Endothelial cell (in vitro differentiated cells): ENCODE measurements at regions not wholly inside any gene's neighbourhood (a gene's known extent, or its start where the extent isn't known, plus 50 kb on each side); places are given as distances from the start of the nearest gene placed in this dataset.

ENCODE experiments used
- DNase-seq: peaks from one replicate; pipeline ENCODE4 v3.0.0; 2021; ENCODE audit warnings: low spot score
- H3K27ac Mint-ChIP-seq: one replicate; pipeline ENCODE4 v1.8.0; 2021; ENCODE audit warnings: mixed read lengths, inconsistent platforms; ENCODE audit not compliant: unreplicated experiment
- H3K27me3 Mint-ChIP-seq: one replicate; pipeline ENCODE4 v1.8.0; 2021; ENCODE audit warnings: mild to moderate bottlenecking, moderate library complexity, mixed read lengths, inconsistent platforms; ENCODE audit not compliant: unreplicated experiment
- H3K36me3 Mint-ChIP-seq: one replicate; pipeline ENCODE4 v1.8.0; 2021; ENCODE audit warnings: mild to moderate bottlenecking, low read depth, mixed read lengths, inconsistent platforms; ENCODE audit not compliant: unreplicated experiment
- H3K4me1 Mint-ChIP-seq: one replicate; pipeline ENCODE4 v1.8.0; 2021; ENCODE audit warnings: mild to moderate bottlenecking, mixed read lengths, inconsistent platforms; ENCODE audit not compliant: unreplicated experiment
- H3K4me3 Mint-ChIP-seq: one replicate; pipeline ENCODE4 v1.8.0; 2021; ENCODE audit warnings: mild to moderate bottlenecking, mixed read lengths, inconsistent platforms; ENCODE audit not compliant: unreplicated experiment
- H3K9me3 Mint-ChIP-seq: one replicate; pipeline ENCODE4 v1.8.0; 2021; ENCODE audit warnings: mixed read lengths, inconsistent platforms; ENCODE audit not compliant: unreplicated experiment
- TF ChIP-seq, protein P1 (sequence below): fragments of 200-600 bp; sonication (generic); IDR thresholded peaks from one replicate; pipeline ENCODE4 v1.5.0; 2021; ENCODE audit warnings: antibody characterized with exemption; ENCODE audit not compliant: unreplicated experiment

DNA sequence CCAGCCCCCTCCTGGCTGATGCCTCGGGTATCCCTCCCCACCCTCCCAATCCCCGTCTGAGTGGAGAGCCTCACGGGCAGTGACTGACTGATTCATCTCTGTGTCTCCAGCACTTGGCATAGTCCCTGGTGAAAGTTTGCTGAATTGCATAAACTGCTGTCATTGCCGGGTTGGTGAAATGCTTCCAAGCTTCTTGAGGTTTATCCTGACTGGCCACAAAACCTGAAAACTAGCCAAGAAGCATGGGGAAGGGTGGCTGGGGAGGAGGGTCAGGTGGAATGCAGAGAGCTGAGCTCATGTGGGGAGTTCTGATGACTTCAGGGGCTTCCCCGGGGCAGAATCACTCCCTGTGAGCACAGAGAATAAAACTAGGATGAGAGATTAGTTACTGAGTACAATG lies 56.9 kb upstream of the GGTA1 start:
- Mint-ChIP-seq H3K27me3 (peaks cover 11% of the 10 kb centered on the region), H3K4me3 (no peak overlapping the region), H3K9me3 (no peaks in the 10 kb centered on the region), H3K4me1 (peaks cover 16% of the 10 kb centered on the region), H3K27ac (no peak overlapping the region), H3K36me3 (no peaks in the 10 kb centered on the region)
- no peak for DNase-seq
- TF ChIP-seq, protein P1, sequence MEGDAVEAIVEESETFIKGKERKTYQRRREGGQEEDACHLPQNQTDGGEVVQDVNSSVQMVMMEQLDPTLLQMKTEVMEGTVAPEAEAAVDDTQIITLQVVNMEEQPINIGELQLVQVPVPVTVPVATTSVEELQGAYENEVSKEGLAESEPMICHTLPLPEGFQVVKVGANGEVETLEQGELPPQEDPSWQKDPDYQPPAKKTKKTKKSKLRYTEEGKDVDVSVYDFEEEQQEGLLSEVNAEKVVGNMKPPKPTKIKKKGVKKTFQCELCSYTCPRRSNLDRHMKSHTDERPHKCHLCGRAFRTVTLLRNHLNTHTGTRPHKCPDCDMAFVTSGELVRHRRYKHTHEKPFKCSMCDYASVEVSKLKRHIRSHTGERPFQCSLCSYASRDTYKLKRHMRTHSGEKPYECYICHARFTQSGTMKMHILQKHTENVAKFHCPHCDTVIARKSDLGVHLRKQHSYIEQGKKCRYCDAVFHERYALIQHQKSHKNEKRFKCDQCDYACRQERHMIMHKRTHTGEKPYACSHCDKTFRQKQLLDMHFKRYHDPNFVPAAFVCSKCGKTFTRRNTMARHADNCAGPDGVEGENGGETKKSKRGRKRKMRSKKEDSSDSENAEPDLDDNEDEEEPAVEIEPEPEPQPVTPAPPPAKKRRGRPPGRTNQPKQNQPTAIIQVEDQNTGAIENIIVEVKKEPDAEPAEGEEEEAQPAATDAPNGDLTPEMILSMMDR = no peak

DNA sequence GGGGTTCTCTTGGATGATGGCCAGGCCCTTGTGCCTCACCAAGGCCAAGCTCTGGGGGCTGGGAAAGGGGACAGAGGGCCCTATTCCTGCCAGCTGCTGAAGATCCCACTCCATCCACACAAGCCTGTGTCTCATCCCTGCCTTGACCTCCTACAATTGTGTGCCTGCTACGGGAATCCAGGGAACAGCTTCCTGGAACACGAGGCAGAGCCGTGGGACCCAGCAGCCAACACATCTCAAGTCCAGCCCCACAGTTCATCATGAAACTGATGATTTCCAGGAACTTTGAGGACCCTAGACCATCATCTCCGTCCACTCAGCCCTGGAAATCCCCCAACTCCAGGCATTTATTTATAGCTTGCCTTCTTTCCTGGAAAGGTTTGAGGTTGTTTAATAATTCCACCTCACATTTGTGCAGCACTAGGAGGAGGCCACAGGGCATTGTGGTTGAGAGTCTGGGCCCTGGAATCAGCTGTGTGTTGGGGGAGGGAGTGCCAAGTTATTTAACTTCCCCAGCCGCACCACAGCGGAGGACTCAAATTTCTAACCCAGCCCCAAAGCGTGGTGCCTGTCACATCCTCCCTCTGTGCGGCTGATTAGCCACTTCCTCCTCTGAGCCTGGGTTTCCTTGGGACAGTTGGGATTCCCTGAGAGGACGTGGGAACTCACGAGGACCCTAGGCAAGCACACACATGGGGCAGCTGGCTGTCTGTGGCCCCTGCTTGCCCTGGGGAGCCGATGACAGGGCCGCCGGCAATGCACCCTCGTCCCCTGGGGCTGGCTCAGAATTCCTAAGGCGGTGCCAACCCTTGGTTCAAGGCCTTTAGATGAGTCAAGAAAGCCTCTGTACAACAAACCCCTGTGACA lies 58.2 kb upstream of the GGTA1 start:
- Mint-ChIP-seq H3K4me1 (peaks cover 20% of the 10 kb centered on the region), H3K27me3 (peaks cover 12% of the 10 kb centered on the region), H3K36me3 (no peaks in the 10 kb centered on the region), H3K27ac (peak overlapping the region; percentile 77), H3K9me3 (no peaks in the 10 kb centered on the region), H3K4me3 (no peak overlapping the region)
- TF ChIP-seq, protein P1 = no peak
- DNase-seq = peak; percentile 63

DNA sequence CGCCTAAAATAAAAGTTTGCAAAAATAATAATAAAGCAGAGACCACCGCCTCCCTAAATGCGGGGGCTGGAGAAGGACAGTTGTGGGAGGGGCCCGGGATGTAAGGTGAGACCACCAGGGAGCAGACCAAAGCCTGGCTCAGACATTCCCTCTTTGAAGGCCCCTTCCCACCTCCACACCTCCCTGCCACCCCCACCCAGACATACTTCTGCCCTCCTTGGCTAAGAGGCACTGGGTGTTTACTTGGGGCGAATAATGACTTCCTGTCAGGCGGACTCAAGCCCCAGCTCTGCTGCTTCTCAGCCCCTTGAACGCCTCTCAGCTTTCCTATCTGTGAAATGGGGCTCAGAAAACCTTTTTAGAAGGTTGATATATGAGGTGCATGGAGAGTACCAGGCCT lies 58.8 kb upstream of the GGTA1 start:
- Mint-ChIP-seq H3K4me3 (no peak overlapping the region), H3K4me1 (peaks cover 20% of the 10 kb centered on the region), H3K9me3 (no peaks in the 10 kb centered on the region), H3K27ac (peak overlapping the region; percentile 77), H3K27me3 (peaks cover 12% of the 10 kb centered on the region), H3K36me3 (no peaks in the 10 kb centered on the region)
- TF ChIP-seq, protein P1 = no peak
- no peak for DNase-seq

DNA sequence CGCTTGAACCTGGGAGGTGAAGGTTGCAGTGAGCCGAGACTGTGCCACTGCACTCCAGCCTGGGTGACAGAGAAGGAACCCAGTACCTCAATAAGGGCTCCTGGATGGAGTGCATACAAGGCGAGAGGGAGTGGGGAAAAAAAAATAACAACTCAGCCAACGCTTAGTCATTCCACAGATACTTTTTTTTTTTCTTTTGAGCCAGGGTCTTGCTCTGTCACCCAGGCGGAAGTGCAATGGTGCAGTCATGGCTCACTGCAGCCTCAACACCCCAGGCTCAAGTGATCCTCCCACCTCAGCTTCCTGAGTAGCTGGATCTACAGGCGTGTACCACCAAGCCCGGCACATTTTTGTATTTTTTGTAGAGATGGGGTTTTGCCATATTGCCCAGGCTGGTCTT lies 59.5 kb upstream of the GGTA1 start:
- TF ChIP-seq, protein P1 = no peak
- peaks cover 12% of the 10 kb centered on the region for H3K27me3 Mint-ChIP-seq
- H3K9me3 Mint-ChIP-seq = no peaks in the 10 kb centered on the region
- no peak overlapping the region for H3K27ac Mint-ChIP-seq
- no peak for DNase-seq
- peaks cover 20% of the 10 kb centered on the region for H3K4me1 Mint-ChIP-seq
- no peak overlapping the region for H3K4me3 Mint-ChIP-seq
- no peaks in the 10 kb centered on the region for H3K36me3 Mint-ChIP-seq

DNA sequence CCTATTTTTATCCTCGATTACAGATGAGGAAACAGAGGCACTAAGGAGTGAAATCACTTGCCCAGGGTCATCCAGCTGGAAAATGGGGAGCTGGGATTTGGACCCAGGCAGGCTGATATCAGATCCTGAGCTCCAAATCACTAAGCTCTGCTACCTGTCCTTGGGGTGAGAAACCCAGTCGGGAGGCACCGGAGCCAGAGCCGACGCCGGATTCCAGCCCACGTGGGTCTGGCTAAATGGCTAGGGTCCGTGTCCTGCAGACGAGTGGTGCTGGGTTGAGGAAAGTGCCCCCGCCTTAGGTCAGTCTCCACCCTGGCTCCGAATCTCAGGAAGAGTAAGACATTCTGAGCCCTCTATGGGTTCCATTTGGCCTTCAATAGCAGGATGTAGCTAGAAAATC lies 61.3 kb upstream of the GGTA1 start:
- Mint-ChIP-seq H3K9me3 (no peaks in the 10 kb centered on the region), H3K27me3 (peaks cover 12% of the 10 kb centered on the region), H3K27ac (no peak overlapping the region), H3K36me3 (no peaks in the 10 kb centered on the region), H3K4me1 (peaks cover 22% of the 10 kb centered on the region), H3K4me3 (no peak overlapping the region)
- TF ChIP-seq, protein P1 = no peak
- DNase-seq = no peak
